Glomerular visceral epithelial cell (primary cell): ENCODE measurements at regions not wholly inside any gene's neighbourhood (a gene's known extent, or its start where the extent isn't known, plus 50 kb on each side); places are given as distances from the start of the nearest gene placed in this dataset.

Experiments
- DNase-seq: peaks from one replicate; pipeline ENCODE4 v3.0.0-alpha.2; 2016; ENCODE audit errors: extremely low spot score

- DNase-seq, result no peak
Observed at GRCh38 chr21:20943561-20943997, 54.6 kb upstream of the NCAM2 start.

DNA sequence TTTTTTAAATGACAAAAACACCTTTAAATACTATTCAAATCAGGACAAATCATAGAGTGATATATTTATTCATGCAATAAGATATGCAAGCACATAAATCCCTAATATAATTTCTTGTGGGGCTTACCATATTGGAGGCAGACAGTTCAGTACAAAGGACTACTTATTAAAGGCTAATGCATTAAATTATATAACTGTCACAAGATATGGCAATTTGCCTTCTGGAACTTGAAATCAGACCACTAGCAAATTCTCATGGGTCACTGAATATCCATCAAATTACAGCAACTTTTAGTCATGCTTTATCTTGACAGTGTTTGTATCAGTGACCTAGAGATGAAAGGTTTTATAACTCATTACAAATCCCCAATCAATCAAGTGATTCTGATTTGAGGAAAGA, 54.1 kb upstream of the NCAM2 start:
- no peak for DNase-seq

DNA sequence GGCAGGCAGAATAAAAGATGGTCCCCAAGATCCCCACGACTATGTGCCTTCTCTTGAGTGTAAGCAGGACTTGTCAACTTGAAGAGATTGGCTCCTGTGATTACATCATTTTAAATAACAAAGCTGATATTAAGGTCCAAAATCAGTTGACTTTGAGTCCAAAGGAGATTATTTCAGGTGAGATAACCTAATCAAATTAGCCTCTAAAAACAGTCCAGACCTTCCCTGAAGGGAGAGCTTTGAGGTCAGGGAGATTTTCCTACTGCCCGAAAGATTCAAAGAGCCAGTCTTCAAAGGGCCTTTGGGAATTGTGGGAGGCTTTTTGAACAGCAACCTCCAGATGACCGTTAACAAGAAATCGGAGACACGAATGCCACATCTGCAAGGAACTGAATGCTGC, 51.5 kb upstream of the NCAM2 start:
- DNase-seq, result no peak
